ENCODE measurements at regions not wholly inside any gene's neighbourhood (a gene's known extent, or its start where the extent isn't known, plus 50 kb on each side); places are given as distances from the start of the nearest gene placed in this dataset.
A peak's percentile ranks its signal among the peaks of the same experiment; 100 is the strongest.
"Not testable (repeated sequence)": the region's sequence is repeated elsewhere in the genome, so short reads cannot be mapped to it uniquely, and the experiment has no call there.

DNA sequence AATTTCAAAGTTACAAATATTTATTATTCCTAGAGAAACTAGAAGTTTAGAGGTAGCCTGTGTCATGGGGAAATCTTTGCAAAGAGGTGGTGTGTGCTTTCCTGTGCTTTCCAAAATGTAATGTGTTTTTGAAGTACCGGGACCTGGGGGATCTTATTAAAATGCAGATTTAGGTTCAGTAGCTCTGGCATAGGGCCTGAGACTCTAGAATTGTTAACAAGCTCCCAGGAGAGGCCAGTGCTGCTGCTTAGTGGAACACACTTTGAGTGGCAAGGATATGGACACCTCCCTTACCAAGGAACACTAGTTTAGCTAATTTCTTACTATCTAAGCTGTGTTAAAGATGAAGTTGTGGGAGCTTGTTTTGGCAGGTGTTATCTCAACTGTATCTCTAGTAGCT, 428.9 kb downstream of the VGLL3 start:
- DNase-seq (ENCODE audit: low read depth, low spot score) = no peak

- no peak for DNase-seq (ENCODE audit: low read depth, low spot score)
Measured at GRCh38 chr3:86561215-86561614, 429.7 kb downstream of the VGLL3 start.

- DNase-seq (ENCODE audit: low read depth, low spot score) = no peak
Measured at GRCh38 chr3:86554383-86554782, 436.6 kb downstream of the VGLL3 start.

- peak; percentile 86 for DNase-seq (ENCODE audit: low read depth, low spot score)
Measured at GRCh38 chr3:86547692-86548091, 443.3 kb downstream of the VGLL3 start.

GRCh38 chr3:86537171-86537570, 453.8 kb downstream of the VGLL3 start:
- DNase-seq (ENCODE audit: low read depth, low spot score) = no peak

DNA sequence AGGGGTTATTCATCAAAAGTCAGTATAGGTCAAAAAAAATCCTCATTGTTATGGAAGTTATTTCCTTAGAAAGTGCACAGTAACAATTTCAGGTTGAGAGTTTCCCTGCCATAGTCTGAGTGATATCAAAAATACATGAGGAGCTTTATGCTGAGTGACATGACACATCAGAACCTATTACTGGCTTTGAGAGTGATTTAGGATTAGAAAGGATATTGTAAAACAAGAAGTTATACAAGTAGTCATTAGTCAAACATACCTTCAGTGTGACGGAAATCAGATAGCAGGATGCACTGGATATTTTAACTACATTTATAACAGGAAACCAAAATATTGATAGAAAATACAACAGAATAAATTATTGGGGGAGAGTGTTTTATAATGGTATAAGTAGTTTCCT, 471.1 kb downstream of the VGLL3 start:
- DNase-seq (ENCODE audit: low read depth, low spot score) = no peak

- no peak for DNase-seq (ENCODE audit: low read depth, low spot score)
Measured at GRCh38 chr3:86481636-86482035, 509.3 kb downstream of the VGLL3 start.

GRCh38 chr3:86481031-86481430, 509.9 kb downstream of the VGLL3 start:
- DNase-seq (ENCODE audit: low read depth, low spot score) = no peak

DNA sequence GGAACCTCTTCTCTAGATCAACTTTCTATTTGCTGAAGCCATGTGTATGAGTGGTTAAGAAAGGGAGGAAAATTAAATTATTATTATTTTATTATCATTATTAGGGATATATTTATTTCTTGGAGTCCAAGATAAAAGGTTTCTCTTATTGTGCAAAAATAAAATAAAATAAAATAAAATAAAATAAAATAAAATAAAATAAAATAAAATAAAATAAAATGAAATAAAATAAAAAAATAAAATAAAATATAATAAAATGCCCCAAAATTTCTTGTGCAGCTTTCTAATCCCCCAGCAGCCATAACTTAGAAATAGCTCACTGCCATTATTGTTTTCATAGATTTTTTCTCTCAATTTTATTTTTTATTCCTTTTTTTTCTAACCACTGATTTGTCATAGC, 526.8 kb downstream of the VGLL3 start:
- DNase-seq (ENCODE audit: low read depth, low spot score) = no peak

- DNase-seq (ENCODE audit: low read depth, low spot score) = no peak
Measured at GRCh38 chr3:86451749-86452148, 539.2 kb downstream of the VGLL3 start.

DNA sequence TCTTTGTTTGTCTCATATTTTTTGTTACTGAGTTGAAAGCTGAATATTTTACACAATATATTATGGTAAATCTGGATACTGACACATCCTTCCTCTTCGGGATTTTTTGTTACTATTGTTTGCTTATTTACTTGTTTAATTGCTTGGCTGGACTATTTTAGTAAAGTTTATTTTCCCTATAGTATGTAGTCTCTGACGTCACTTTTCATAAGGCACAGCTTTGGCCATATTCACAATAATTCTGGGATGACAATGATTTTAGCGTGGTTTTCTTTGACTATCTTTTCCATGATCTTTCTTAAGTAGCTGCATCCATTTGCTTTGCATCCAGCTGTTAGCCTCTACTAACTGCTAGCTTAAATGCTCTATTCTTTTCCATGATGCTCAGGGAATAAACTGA, 552.4 kb downstream of the VGLL3 start:
- DNase-seq (ENCODE audit: low read depth, low spot score) = no peak

DNA sequence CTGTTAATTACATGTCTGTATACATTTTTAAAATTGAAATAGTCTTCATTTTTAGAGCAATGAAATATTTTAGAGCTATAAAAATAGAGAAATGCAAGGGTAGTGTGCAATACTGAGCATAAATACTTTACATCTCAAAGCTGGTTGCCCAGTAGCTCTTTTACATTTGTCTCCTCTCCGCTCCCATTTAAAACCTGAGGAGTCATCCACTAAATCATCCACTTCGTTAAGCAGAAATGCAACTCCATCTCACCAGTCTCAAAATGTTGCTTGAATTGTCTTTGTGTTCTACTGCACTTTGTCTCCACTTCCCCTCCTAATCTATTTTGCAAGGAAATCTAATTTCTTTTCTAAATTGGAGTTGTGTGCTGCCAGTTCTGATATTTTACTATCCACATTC, 563.6 kb downstream of the VGLL3 start:
- DNase-seq (ENCODE audit: low read depth, low spot score) = no peak

GRCh38 chr3:86420990-86421739, 569.8 kb downstream of the VGLL3 start:
- no peak for DNase-seq (ENCODE audit: low read depth, low spot score)

GRCh38 chr3:86418861-86419260, 572.1 kb downstream of the VGLL3 start:
- DNase-seq (ENCODE audit: low read depth, low spot score) = no peak

- DNase-seq (ENCODE audit: low read depth, low spot score) = no peak
Measured at GRCh38 chr3:86416334-86416733, 574.6 kb downstream of the VGLL3 start.

DNA sequence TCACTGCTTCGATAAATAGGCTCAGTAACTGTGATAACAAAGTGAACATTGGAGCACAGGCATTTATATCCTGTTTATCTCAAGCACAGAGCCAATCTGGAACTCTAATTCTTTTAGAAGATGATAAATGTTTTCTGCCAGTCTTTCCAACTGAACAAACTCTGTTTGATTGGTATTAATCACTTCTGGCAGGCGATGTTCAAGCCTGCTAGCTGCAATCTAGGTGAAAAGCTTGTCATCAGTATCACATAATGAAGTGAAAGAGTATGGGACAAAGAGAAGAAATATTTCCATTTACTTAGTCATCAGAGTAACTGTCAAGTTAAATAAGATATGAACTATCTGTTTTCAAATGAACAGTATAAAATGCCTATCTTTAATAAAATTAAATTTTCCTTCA, 577.3 kb downstream of the VGLL3 start:
- DNase-seq (ENCODE audit: low read depth, low spot score) = no peak

DNA sequence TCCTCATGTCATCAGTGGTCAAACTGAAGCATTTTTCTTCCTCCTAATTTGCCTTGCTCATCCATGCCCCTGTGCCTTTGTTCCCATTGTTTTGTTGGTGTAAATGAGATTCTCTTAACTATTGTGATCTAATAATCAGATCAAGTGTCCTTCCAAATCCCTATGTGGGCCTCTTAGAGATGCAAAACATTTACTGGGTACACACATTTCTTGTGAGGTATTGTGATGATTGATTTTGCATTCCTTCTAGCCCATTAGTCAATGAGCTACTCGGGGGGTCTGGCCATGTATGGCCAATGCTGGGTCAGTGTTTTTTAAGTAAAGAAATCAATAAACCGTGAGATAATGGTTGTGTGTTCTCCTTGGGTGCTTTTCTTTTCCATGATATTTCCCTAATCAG, 580.4 kb downstream of the VGLL3 start:
- DNase-seq (ENCODE audit: low read depth, low spot score) = peak; percentile 17

GRCh38 chr3:86389759-86390158, 601.2 kb downstream of the VGLL3 start:
- DNase-seq (ENCODE audit: low read depth, low spot score) = not testable (repeated sequence)

GRCh38 chr3:86388820-86389219, 602.1 kb downstream of the VGLL3 start:
- DNase-seq (ENCODE audit: low read depth, low spot score) = no peak

- no peak for DNase-seq (ENCODE audit: low read depth, low spot score)
Measured at GRCh38 chr3:86382556-86382955, 608.4 kb downstream of the VGLL3 start.

GRCh38 chr3:86381247-86381646, 609.7 kb downstream of the VGLL3 start:
- DNase-seq (ENCODE audit: low read depth, low spot score) = peak; percentile 48

DNA sequence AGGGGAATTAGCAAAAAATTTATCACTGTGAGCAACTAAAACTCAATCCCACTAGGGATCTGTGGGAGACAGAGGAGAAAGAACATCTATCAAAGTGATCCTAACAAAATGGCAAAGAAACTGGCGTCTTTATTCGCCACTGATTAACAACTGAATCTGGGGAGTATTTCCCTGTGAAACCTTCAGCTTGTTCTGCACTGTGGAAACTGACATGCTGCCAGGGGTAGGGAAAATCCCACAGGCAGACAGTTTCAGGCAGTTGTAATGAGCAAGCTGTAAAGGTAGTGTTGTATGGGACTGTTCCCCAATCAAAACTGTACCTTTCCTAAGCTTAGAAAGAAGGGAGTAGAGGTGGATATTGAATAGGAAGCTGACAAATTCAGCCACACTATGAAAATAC, 611.7 kb downstream of the VGLL3 start:
- no peak for DNase-seq (ENCODE audit: low read depth, low spot score)

- no peak for DNase-seq (ENCODE audit: low read depth, low spot score)
Measured at GRCh38 chr3:86378829-86379228, 612.1 kb downstream of the VGLL3 start.

- DNase-seq (ENCODE audit: low read depth, low spot score) = not testable (repeated sequence)
Measured at GRCh38 chr3:86335566-86335965, 655.4 kb downstream of the VGLL3 start.
